Right atrium auricular region (tissue), 2 donors: ENCODE measurements at regions not wholly inside any gene's neighbourhood (a gene's known extent, or its start where the extent isn't known, plus 50 kb on each side); places are given as distances from the start of the nearest gene placed in this dataset.
"Not testable (repeated sequence)": the region's sequence is repeated elsewhere in the genome, so short reads cannot be mapped to it uniquely, and the experiment has no call there.

Source experiments
- DNase-seq: peaks from one replicate; pipeline ENCODE4 v3.0.0-alpha.2; 2019; ENCODE audit warnings: low spot score
- H3K27ac ChIP-seq, 2 donors: fragments of 200-600 bp; sonication (generic); 1 replicate in 1 of 2; 2 replicates in 1 of 2; pipeline ENCODE4 v1.5.1; 2016 to 2019
- H3K27me3 ChIP-seq, 2 donors: fragments of 200-600 bp; sonication (generic); one replicate each; pipeline versions ENCODE4 v1.5.1 to v1.6.0; 2017 to 2019
- H3K36me3 ChIP-seq: fragments of 200-600 bp; sonication (generic); one replicate; pipeline ENCODE4 v1.5.1; 2016
- H3K4me1 ChIP-seq, 2 donors: fragments of 200-600 bp; sonication (generic); one replicate each; pipeline versions ENCODE4 v1.5.1 to v1.6.0; 2017 to 2019
- H3K4me3 ChIP-seq, 2 donors: fragments of 200-600 bp; sonication (generic); 1 replicate in 1 of 2; 2 replicates in 1 of 2; pipeline ENCODE4 v1.5.1; 2017 to 2019; ENCODE audit warnings: mild to moderate bottlenecking in 1 of 2, moderate library complexity in 1 of 2
- H3K9me3 ChIP-seq, 2 donors: fragments of 200-600 bp; sonication (generic); one replicate each; pipeline ENCODE4 v1.5.1; 2019
- CTCF ChIP-seq, 2 donors: fragments of 200-600 bp; sonication (generic); IDR thresholded peaks; one replicate each; pipeline ENCODE4 v1.5.1; 2019; ENCODE audit warnings: antibody characterized with exemption in 2 of 2

- no peak for TF ChIP-seq CTCF (IDR thresholded peaks at IDR 0.05)
- no peak for DNase-seq
- Histone ChIP-seq H3K36me3 (no peaks in the 10 kb centered on the region), H3K4me1 (peaks cover 0 to 7% of the 10 kb centered on the region in 2 donors), H3K27ac (no peak overlapping the region), H3K4me3 (no peak overlapping the region), H3K9me3 (no peaks in the 10 kb centered on the region), H3K27me3 (no peaks in the 10 kb centered on the region)
These were observed 190.9 kb upstream of the CFAP20DC start for GRCh38 chr3:59240666-59241255.

GRCh38 chr3:59237121-59237520 is 187.3 kb upstream of the CFAP20DC start:
- no peak for TF ChIP-seq CTCF (IDR thresholded peaks at IDR 0.05)
- Histone ChIP-seq H3K27ac (no peak overlapping the region), H3K4me3 (no peak overlapping the region), H3K4me1 (no peaks in the 10 kb centered on the region), H3K27me3 (no peaks in the 10 kb centered on the region), H3K9me3 (no peaks in the 10 kb centered on the region), H3K36me3 (no peaks in the 10 kb centered on the region)
- DNase-seq, result no peak

GRCh38 chr3:59235634-59236012 is 185.8 kb upstream of the CFAP20DC start:
- no peaks in the 10 kb centered on the region for H3K9me3 ChIP-seq
- no peaks in the 10 kb centered on the region for H3K27me3 ChIP-seq
- no peak for TF ChIP-seq CTCF (IDR thresholded peaks at IDR 0.05)
- no peaks in the 10 kb centered on the region for H3K36me3 ChIP-seq
- no peak overlapping the region for H3K27ac ChIP-seq
- H3K4me3 ChIP-seq, result no peak overlapping the region
- no peak for DNase-seq
- no peaks in the 10 kb centered on the region for H3K4me1 ChIP-seq

GRCh38 chr3:59234884-59235633 is 185.2 kb upstream of the CFAP20DC start:
- no peak for DNase-seq
- H3K4me1 ChIP-seq, result no peaks in the 10 kb centered on the region
- no peak for TF ChIP-seq CTCF (IDR thresholded peaks at IDR 0.05)

GRCh38 chr3:59230379-59230778 is 180.6 kb upstream of the CFAP20DC start:
- not testable (repeated sequence) for DNase-seq, H3K36me3 ChIP-seq, H3K27me3 ChIP-seq, H3K27ac ChIP-seq, H3K4me3 ChIP-seq, H3K4me1 ChIP-seq, H3K9me3 ChIP-seq

More at GRCh38 chr3:59234884-59235633, 185.2 kb upstream of the CFAP20DC start:
- no peaks in the 10 kb centered on the region for H3K36me3 ChIP-seq
- H3K4me3 ChIP-seq, result no peak overlapping the region
- H3K27ac ChIP-seq, result no peak overlapping the region
- H3K27me3 ChIP-seq, result no peaks in the 10 kb centered on the region
- no peaks in the 10 kb centered on the region for H3K9me3 ChIP-seq

- H3K36me3 ChIP-seq, result no peaks in the 10 kb centered on the region
- no peak overlapping the region for H3K27ac ChIP-seq
- no peaks in the 10 kb centered on the region for H3K27me3 ChIP-seq
- no peak for TF ChIP-seq CTCF (IDR thresholded peaks at IDR 0.05)
- no peaks in the 10 kb centered on the region for H3K4me1 ChIP-seq
- DNase-seq, result no peak
- no peaks in the 10 kb centered on the region for H3K9me3 ChIP-seq
- no peak overlapping the region for H3K4me3 ChIP-seq
These were observed 164.0 kb upstream of the CFAP20DC start for GRCh38 chr3:59213860-59214259.
